OCI-LY7 (cell line): ENCODE measurements at regions not wholly inside any gene's neighbourhood (a gene's known extent, or its start where the extent isn't known, plus 50 kb on each side); places are given as distances from the start of the nearest gene placed in this dataset.

ENCODE experiments used
- BruUV-seq: library from RNA; stranded (reverse); fragments of 400-500 nt; replicated peaks from 2 replicates; lab custom pipeline; 2021; lab: Mats Ljungman, UMichigan
- CTCF ChIA-PET: fragments of 300-600 bp; sonication (Branson Sonifier 250); formaldehyde crosslinking; loops from one replicate; lab custom pipeline; 2022; ENCODE audit warnings: antibody characterized with exemption; ENCODE audit not compliant: unreplicated experiment; lab: Charles Lee
- POLR2A ChIA-PET: fragments of 300-600 bp; sonication (Branson Sonifier 250); formaldehyde crosslinking; loops from one replicate; lab custom pipeline; 2022; ENCODE audit warnings: antibody characterized with exemption; lab: Charles Lee
- DNase-seq: peaks from one replicate; pipeline ENCODE4 v3.0.0-alpha.2; 2015; ENCODE audit warnings: low spot score
- H2AFZ ChIP-seq: fragments of 200-600 bp; sonication (generic), shearing (Covaris generic); 2 replicates; pipeline ENCODE4 v1.6.1; 2014; ENCODE audit warnings: mild to moderate bottlenecking, antibody characterized with exemption, low read length, moderate library complexity
- H3K27ac ChIP-seq: fragments of 200-600 bp; sonication (generic); 2 replicates; pipeline ENCODE4 v1.5.1; 2014; ENCODE audit warnings: mixed run types, low read depth, mild to moderate bottlenecking, moderate library complexity, low read length, inconsistent platforms; ENCODE audit not compliant: poor library complexity, severe bottlenecking
- H3K36me3 ChIP-seq: fragments of 200-600 bp; sonication (generic); 2 replicates; pipeline ENCODE4 v1.6.1; 2014; ENCODE audit warnings: mild to moderate bottlenecking, antibody characterized with exemption, low read length, moderate library complexity, mixed read lengths; ENCODE audit not compliant: insufficient read depth
- H3K4me1 ChIP-seq: fragments of 200-600 bp; sonication (generic); 2 replicates; pipeline ENCODE4 v1.5.1; 2014; ENCODE audit warnings: mild to moderate bottlenecking, low read length; ENCODE audit not compliant: insufficient read depth, poor library complexity, severe bottlenecking
- H3K4me2 ChIP-seq: fragments of 200-600 bp; sonication (generic); 2 replicates; pipeline ENCODE4 v1.6.1; 2014; ENCODE audit warnings: mild to moderate bottlenecking, low read length
- H3K4me3 ChIP-seq: fragments of 200-600 bp; sonication (generic); 2 replicates; pipeline ENCODE4 v1.5.1; 2014; ENCODE audit warnings: mild to moderate bottlenecking, low read depth, low read length; ENCODE audit not compliant: poor library complexity, severe bottlenecking
- H3K79me2 ChIP-seq: fragments of 200-600 bp; sonication (generic); 2 replicates; pipeline ENCODE4 v1.6.1; 2016; ENCODE audit warnings: low read depth, mild to moderate bottlenecking, low read length, moderate library complexity, mixed read lengths; ENCODE audit not compliant: insufficient read depth
- H3K9me2 ChIP-seq: fragments of 200-600 bp; sonication (generic); 2 replicates; pipeline ENCODE4 v1.6.1; 2016; ENCODE audit warnings: mild to moderate bottlenecking, low read length, mixed read lengths; ENCODE audit not compliant: insufficient read depth
- H3K9me3 ChIP-seq: fragments of 200-600 bp; sonication (generic); 2 replicates; pipeline ENCODE4 v1.6.1; 2014; ENCODE audit warnings: mild to moderate bottlenecking, mixed run types, low read length, mixed read lengths
- H4K20me1 ChIP-seq: fragments of 200-600 bp; sonication (generic); 2 replicates; pipeline ENCODE4 v1.6.1; 2014; ENCODE audit warnings: mild to moderate bottlenecking, antibody characterized with exemption, low read length, moderate library complexity, mixed read lengths; ENCODE audit not compliant: insufficient read depth
- CTCF ChIP-seq: fragments of 200-600 bp; sonication (generic); conservative IDR thresholded peaks from 2 replicates; pipeline ENCODE4 v1.5.1; 2014; ENCODE audit warnings: mild to moderate bottlenecking, antibody characterized with exemption, low read length, moderate library complexity, mixed read lengths
- EZH2phosphoT487 ChIP-seq: fragments of 200-600 bp; sonication (generic); IDR thresholded peaks from 2 replicates; pipeline ENCODE4 v1.6.1; 2018; ENCODE audit warnings: low read depth, borderline replicate concordance, mild to moderate bottlenecking, mixed run types, antibody characterized with exemption, low read length, moderate library complexity, mixed read lengths
- intact Hi-C: fragments of 100-400 bp; cut with micrococcal nuclease; formaldehyde crosslinking; loops from one replicate; pipeline ENCODE4 v1.10.0; 2022; ENCODE audit not compliant: unreplicated experiment

GRCh38 chr2:144896341-144896740, 376.4 kb upstream of the ZEB2 start:
- Histone ChIP-seq H3K79me2 (no peaks in the 10 kb centered on the region), H3K9me2 (no peaks in the 10 kb centered on the region), H3K4me3 (no peak overlapping the region), H2AFZ (no peak overlapping the region), H4K20me1 (no peaks in the 10 kb centered on the region), H3K4me1 (no peaks in the 10 kb centered on the region), H3K36me3 (no peaks in the 10 kb centered on the region), H3K9me3 (no peaks in the 10 kb centered on the region), H3K4me2 (no peak overlapping the region), H3K27ac (no peak overlapping the region)
- intact Hi-C loops, result no loop called here
- DNase-seq, result no peak
- ChIA-PET CTCF (no interaction called here), POLR2A (interaction anchor here (1.4 kb wide), 1 partner anchor 30 kb away, joined by 6 read pairs; no protein-coding TSS in a partner anchor)
- no TSS peak for BruUV-seq
- TF ChIP-seq EZH2phosphoT487 (no peak), CTCF (no peak)

GRCh38 chr2:144894612-144895599, 375.0 kb upstream of the ZEB2 start:
- Histone ChIP-seq H2AFZ (no peak overlapping the region), H3K9me2 (no peaks in the 10 kb centered on the region), H3K27ac (no peak overlapping the region), H3K36me3 (no peaks in the 10 kb centered on the region), H3K4me1 (no peaks in the 10 kb centered on the region), H3K4me2 (no peak overlapping the region), H3K79me2 (no peaks in the 10 kb centered on the region), H3K4me3 (no peak overlapping the region), H4K20me1 (no peaks in the 10 kb centered on the region), H3K9me3 (no peaks in the 10 kb centered on the region)
- DNase-seq, result no peak
- intact Hi-C loops, result no loop called here
- ChIA-PET CTCF (no interaction called here), POLR2A (interaction anchor here (1.4 kb wide), 1 partner anchor 29 kb away, joined by 6 read pairs; no protein-coding TSS in a partner anchor)
- no TSS peak for BruUV-seq
- TF ChIP-seq CTCF (no peak), EZH2phosphoT487 (no peak)

- no peak overlapping the region for H2AFZ ChIP-seq
- ChIA-PET CTCF (no interaction called here), POLR2A (interaction anchor here (0.5 kb wide), 2 partner anchors 701 to 873 kb away, joined by 3 to 4 read pairs; no protein-coding TSS in a partner anchor)
- intact Hi-C loops, result no loop called here
- DNase-seq, result no peak
- no TSS peak for BruUV-seq
- no peak overlapping the region for H3K4me3 ChIP-seq
- H3K36me3 ChIP-seq, result no peaks in the 10 kb centered on the region
- H3K4me2 ChIP-seq, result no peak overlapping the region
- H3K9me2 ChIP-seq, result no peaks in the 10 kb centered on the region
- H3K79me2 ChIP-seq, result no peaks in the 10 kb centered on the region
- no peaks in the 10 kb centered on the region for H3K4me1 ChIP-seq
- no peaks in the 10 kb centered on the region for H4K20me1 ChIP-seq
- H3K9me3 ChIP-seq, result no peaks in the 10 kb centered on the region
- TF ChIP-seq EZH2phosphoT487 (no peak), CTCF (no peak)
- no peak overlapping the region for H3K27ac ChIP-seq
These were observed 373.5 kb upstream of the ZEB2 start for GRCh38 chr2:144893464-144893863.
